ENCODE measurements at regions not wholly inside any gene's neighbourhood (a gene's known extent, or its start where the extent isn't known, plus 50 kb on each side); places are given as distances from the start of the nearest gene placed in this dataset.

- no peak for DNase-seq (ENCODE audit: low spot score)
- no peak for TF ChIP-seq CTCF (IDR thresholded peaks at IDR 0.05; ENCODE audit: extremely low read depth, missing control alignments)
Measured at GRCh38 chr13:40228496-40228895, 437.9 kb downstream of the FOXO1 start.

- TF ChIP-seq CTCF (IDR thresholded peaks at IDR 0.05; ENCODE audit: extremely low read depth, missing control alignments) = no peak
- DNase-seq (ENCODE audit: low spot score) = no peak
Measured at GRCh38 chr13:40228990-40229389, 437.5 kb downstream of the FOXO1 start.

- no peak for DNase-seq (ENCODE audit: low spot score)
- TF ChIP-seq CTCF (IDR thresholded peaks at IDR 0.05; ENCODE audit: extremely low read depth, missing control alignments) = no peak
Measured at GRCh38 chr13:40230833-40231266, 435.6 kb downstream of the FOXO1 start.

GRCh38 chr13:40231311-40231710, 435.1 kb downstream of the FOXO1 start:
- DNase-seq (ENCODE audit: low spot score) = no peak
- TF ChIP-seq CTCF (IDR thresholded peaks at IDR 0.05; ENCODE audit: extremely low read depth, missing control alignments) = no peak

GRCh38 chr13:40231751-40232150, 434.7 kb downstream of the FOXO1 start:
- TF ChIP-seq CTCF (IDR thresholded peaks at IDR 0.05; ENCODE audit: extremely low read depth, missing control alignments) = no peak

GRCh38 chr13:40232311-40233040, 434.0 kb downstream of the FOXO1 start:
- no peak for TF ChIP-seq CTCF (IDR thresholded peaks at IDR 0.05; ENCODE audit: extremely low read depth, missing control alignments)

More at GRCh38 chr13:40231751-40232150, 434.7 kb downstream of the FOXO1 start:
- DNase-seq (ENCODE audit: low spot score) = no peak

GRCh38 chr13:40233731-40234195, 432.7 kb downstream of the FOXO1 start:
- DNase-seq (ENCODE audit: low spot score) = no peak
- no peak for TF ChIP-seq CTCF (IDR thresholded peaks at IDR 0.05; ENCODE audit: extremely low read depth, missing control alignments)

More at GRCh38 chr13:40232311-40233040, 434.0 kb downstream of the FOXO1 start:
- no peak for DNase-seq (ENCODE audit: low spot score)

Data from GM20000 (cell line).